ENCODE measurements at regions not wholly inside any gene's neighbourhood (a gene's known extent, or its start where the extent isn't known, plus 50 kb on each side); places are given as distances from the start of the nearest gene placed in this dataset.

- Histone ChIP-seq H3K79me2 (ENCODE audit: insufficient read depth, low read length) (no peaks in the 10 kb centered on the region), H3K4me2 (ENCODE audit: low read depth, low read length, poor library complexity, severe bottlenecking) (no peak overlapping the region)
Observed at GRCh38 chr10:130466271-130466997, 330.2 kb downstream of the GLRX3 start.

GRCh38 chr10:130470286-130470685 lies 334.1 kb downstream of the GLRX3 start:
- TF ChIP-seq EZH2phosphoT487 (IDR thresholded peaks at IDR 0.05; ENCODE audit: borderline replicate concordance): no peak
- TF ChIP-seq CTCF (conservative IDR thresholded peaks at IDR 0.05; ENCODE audit: low read length): no peak
- H3K9me2 ChIP-seq (replicated peaks; ENCODE audit: low read depth, low read length): no peaks in the 10 kb centered on the region
- peaks cover 19% of the 10 kb centered on the region; the same call in 1 of the 2 replicates for H3K9me3 ChIP-seq (ENCODE audit: insufficient read depth, low read depth, low read length)
- no peaks in the 10 kb centered on the region for H3K79me2 ChIP-seq (ENCODE audit: insufficient read depth, low read length)
- no peaks in the 10 kb centered on the region for H3K36me3 ChIP-seq (ENCODE audit: insufficient read depth, low read length)
- H3K27me3 ChIP-seq (ENCODE audit: insufficient read depth, low read length, poor library complexity, severe bottlenecking): no peaks in the 10 kb centered on the region
- H3K4me1 ChIP-seq (ENCODE audit: insufficient read depth, low read length, poor library complexity, severe bottlenecking): no peaks in the 10 kb centered on the region
- H3K9ac ChIP-seq (ENCODE audit: low read depth, low read length, poor library complexity, severe bottlenecking): no peak overlapping the region
- no peaks in the 10 kb centered on the region for H3F3A ChIP-seq (ENCODE audit: low read depth)
- H2AFZ ChIP-seq (ENCODE audit: low read length): no peak overlapping the region
- H3K4me3 ChIP-seq (ENCODE audit: low read length, poor library complexity, severe bottlenecking): no peak overlapping the region
- no peaks in the 10 kb centered on the region for H4K20me1 ChIP-seq (ENCODE audit: insufficient read depth, low read length, poor library complexity, severe bottlenecking)
- no peak overlapping the region for H3K4me2 ChIP-seq (ENCODE audit: low read depth, low read length, poor library complexity, severe bottlenecking)

More at GRCh38 chr10:130466271-130466997, 330.2 kb downstream of the GLRX3 start:
- no peak overlapping the region for H3K4me3 ChIP-seq (ENCODE audit: low read length, poor library complexity, severe bottlenecking)
- no peaks in the 10 kb centered on the region for H3K36me3 ChIP-seq (ENCODE audit: insufficient read depth, low read length)
- no peaks in the 10 kb centered on the region for H4K20me1 ChIP-seq (ENCODE audit: insufficient read depth, low read length, poor library complexity, severe bottlenecking)
- no peak overlapping the region for H2AFZ ChIP-seq (ENCODE audit: low read length)
- H3K27me3 ChIP-seq (ENCODE audit: insufficient read depth, low read length, poor library complexity, severe bottlenecking): no peaks in the 10 kb centered on the region
- H3K9me2 ChIP-seq (replicated peaks; ENCODE audit: low read depth, low read length): no peaks in the 10 kb centered on the region
- H3K9ac ChIP-seq (ENCODE audit: low read depth, low read length, poor library complexity, severe bottlenecking): no peak overlapping the region
- H3K4me1 ChIP-seq (ENCODE audit: insufficient read depth, low read length, poor library complexity, severe bottlenecking): no peaks in the 10 kb centered on the region
- no peaks in the 10 kb centered on the region for H3F3A ChIP-seq (ENCODE audit: low read depth)
- peaks cover 9% of the 10 kb centered on the region; the same call in 1 of the 2 replicates for H3K9me3 ChIP-seq (ENCODE audit: insufficient read depth, low read depth, low read length)
- TF ChIP-seq EZH2phosphoT487 (IDR thresholded peaks at IDR 0.05; ENCODE audit: borderline replicate concordance): no peak
- TF ChIP-seq CTCF (conservative IDR thresholded peaks at IDR 0.05; ENCODE audit: low read length): no peak

GRCh38 chr10:130470973-130471372 lies 334.8 kb downstream of the GLRX3 start:
- H2AFZ ChIP-seq (ENCODE audit: low read length): no peak overlapping the region
- no peaks in the 10 kb centered on the region for H3K27me3 ChIP-seq (ENCODE audit: insufficient read depth, low read length, poor library complexity, severe bottlenecking)
- peaks cover 17% of the 10 kb centered on the region; the same call in 1 of the 2 replicates for H3K9me3 ChIP-seq (ENCODE audit: insufficient read depth, low read depth, low read length)
- no peaks in the 10 kb centered on the region for H3K36me3 ChIP-seq (ENCODE audit: insufficient read depth, low read length)
- H3K9me2 ChIP-seq (replicated peaks; ENCODE audit: low read depth, low read length): no peaks in the 10 kb centered on the region
- H3F3A ChIP-seq (ENCODE audit: low read depth): no peaks in the 10 kb centered on the region
- no peak overlapping the region for H3K4me3 ChIP-seq (ENCODE audit: low read length, poor library complexity, severe bottlenecking)
- no peak overlapping the region for H3K4me2 ChIP-seq (ENCODE audit: low read depth, low read length, poor library complexity, severe bottlenecking)
- no peaks in the 10 kb centered on the region for H4K20me1 ChIP-seq (ENCODE audit: insufficient read depth, low read length, poor library complexity, severe bottlenecking)
- TF ChIP-seq CTCF (conservative IDR thresholded peaks at IDR 0.05; ENCODE audit: low read length) (no peak), EZH2phosphoT487 (IDR thresholded peaks at IDR 0.05; ENCODE audit: borderline replicate concordance) (no peak)
- no peak overlapping the region for H3K9ac ChIP-seq (ENCODE audit: low read depth, low read length, poor library complexity, severe bottlenecking)
- no peaks in the 10 kb centered on the region for H3K4me1 ChIP-seq (ENCODE audit: insufficient read depth, low read length, poor library complexity, severe bottlenecking)
- H3K79me2 ChIP-seq (ENCODE audit: insufficient read depth, low read length): no peaks in the 10 kb centered on the region
